K562 (cell line): ENCODE measurements at regions not wholly inside any gene's neighbourhood (a gene's known extent, or its start where the extent isn't known, plus 50 kb on each side); places are given as distances from the start of the nearest gene placed in this dataset.

ENCODE experiments used
- ATAC-seq: fragments of 200-7000 bp; cut with Tn5 transposase; 3 replicates; pipeline ENCODE4 v1.9.1; 2020; ENCODE audit warnings: moderate library complexity
- BruUV-seq: library from RNA; stranded (reverse); fragments of 400-500 nt; replicated peaks from 2 replicates; lab custom pipeline; 2021; lab: Mats Ljungman, UMichigan
- CTCF ChIA-PET: fragments of 300-600 bp; formaldehyde crosslinking; extraction: SDS; loops from one replicate; lab custom pipeline; 2021; ENCODE audit warnings: low intra/inter-chr PET ratio; lab: Yijun Ruan, JAX
- POLR2A ChIA-PET: fragments of 300-600, 350-650 bp; sonication (Branson Sonifier 250); formaldehyde crosslinking; extraction: SDS; loops from one replicate; lab custom pipeline; 2021; ENCODE audit warnings: antibody characterized with exemption, inconsistent platforms; lab: Yijun Ruan, JAX
- DNase-seq, 4 experiments: peaks; one replicate each; pipeline versions ENCODE4 v3.0.0 to v3.0.0-alpha.2; 2011 to 2018; ENCODE audit warnings: low spot score in 3 of 4, mixed read lengths in 3 of 4; ENCODE audit errors: extremely low read depth in 1 of 4
- FAIRE-seq: peaks from 2 replicates; lab custom pipeline; 2011; peaks lifted over from hg19 to GRCh38; lab: Jason Lieb, UNC
- H2AFZ ChIP-seq: 2 replicates; pipeline ENCODE4 v1.6.0; 2011; ENCODE audit warnings: low read depth, low read length, control low read depth, inconsistent platforms
- H3K27ac ChIP-seq: fragments of 200-600 bp; 3 replicates; pipeline ENCODE4 v1.8.0; 2011; ENCODE audit warnings: low read depth, mild to moderate bottlenecking, control low read depth, inconsistent platforms, low read length, moderate library complexity, mixed read lengths; ENCODE audit errors: extremely low read depth
- H3K27me3 ChIP-seq, 2 experiments: fragments of 300-600 bp in 1 of 2; 2 replicates in 1 of 2; 3 replicates in 1 of 2; pipeline versions ENCODE4 v1.6.0 to v1.8.0; 2011; ENCODE audit warnings: inconsistent platforms in 2 of 2, low read length in 2 of 2, mild to moderate bottlenecking in 1 of 2, mixed read lengths in 1 of 2, moderate library complexity in 1 of 2; ENCODE audit not compliant: control insufficient read depth in 2 of 2, insufficient read depth in 2 of 2
- H3K36me3 ChIP-seq: fragments of 300-600 bp; 3 replicates; pipeline ENCODE4 v1.8.0; 2011; ENCODE audit warnings: mild to moderate bottlenecking, low read length, inconsistent platforms; ENCODE audit not compliant: control insufficient read depth, insufficient read depth
- H3K4me1 ChIP-seq, 2 experiments: fragments of 200-600 bp in 1 of 2; replicated peaks in 1 of 2; 2 replicates in 1 of 2; 3 replicates in 1 of 2; pipeline versions ENCODE4 v1.5.1 to v1.8.0; 2011; ENCODE audit warnings: inconsistent platforms in 2 of 2, low read length in 2 of 2, mild to moderate bottlenecking in 1 of 2, mixed read lengths in 1 of 2, moderate library complexity in 1 of 2; ENCODE audit not compliant: control insufficient read depth in 2 of 2, insufficient read depth in 2 of 2
- H3K4me2 ChIP-seq: 2 replicates; pipeline ENCODE4 v1.6.1; 2011; ENCODE audit warnings: low read length, control low read depth, inconsistent platforms, mixed read lengths; ENCODE audit not compliant: insufficient read depth
- H3K4me3 ChIP-seq: fragments of 200-600 bp; sonication (generic), shearing (Covaris generic); 2 replicates; pipeline ENCODE4 v1.5.1; 2016; ENCODE audit warnings: control low read depth, inconsistent platforms
- H3K79me2 ChIP-seq: fragments of 200-600 bp; 3 replicates; pipeline ENCODE4 v1.8.0; 2011; ENCODE audit warnings: low read length, inconsistent platforms; ENCODE audit not compliant: control insufficient read depth, insufficient read depth
- H3K9ac ChIP-seq, 2 experiments: 2 replicates each; pipeline versions ENCODE4 v1.6.0 to v1.6.1; 2011; ENCODE audit warnings: low read depth in 2 of 2, low read length in 2 of 2, control low read depth in 1 of 2, inconsistent platforms in 1 of 2, mild to moderate bottlenecking in 1 of 2, mixed read lengths in 1 of 2; ENCODE audit not compliant: insufficient read depth in 1 of 2
- H3K9me1 ChIP-seq: one replicate; pipeline ENCODE4 v1.6.0; 2011; ENCODE audit warnings: inconsistent platforms, mild to moderate bottlenecking, low read length, moderate library complexity; ENCODE audit not compliant: control insufficient read depth, insufficient read depth
- H3K9me3 ChIP-seq: replicated peaks from 2 replicates; pipeline ENCODE4 v1.5.1; 2011; ENCODE audit warnings: low read depth, low read length, inconsistent platforms; ENCODE audit not compliant: control insufficient read depth, insufficient read depth
- H4K20me1 ChIP-seq: replicated peaks from 2 replicates; pipeline ENCODE4 v1.6.1; 2011; ENCODE audit warnings: low read length, inconsistent platforms, mixed read lengths; ENCODE audit not compliant: control insufficient read depth, insufficient read depth
- FOXJ3 ChIP-seq: sonication (generic); formaldehyde crosslinking; IDR thresholded peaks from 2 replicates; pipeline ENCODE4 v1.4.0; 2020; ENCODE audit warnings: mild to moderate bottlenecking, missing genetic modification reagents
- GATA2 ChIP-seq: sonication (generic); formaldehyde crosslinking; IDR thresholded peaks from 2 replicates; pipeline ENCODE4 v1.4.0; 2020; ENCODE audit warnings: mild to moderate bottlenecking, missing genetic modification reagents
- NONO ChIP-seq, 2 experiments: fragments of 200-400 bp in 1 of 2; fragments of 450-650 bp in 1 of 2; formaldehyde crosslinking in 1 of 2; IDR thresholded peaks; 2 replicates each; pipeline ENCODE4 v1.6.1; 2017; ENCODE audit warnings: low read depth in 2 of 2, mild to moderate bottlenecking in 2 of 2, moderate library complexity in 2 of 2, low read length in 1 of 2
- PHB ChIP-seq: fragments of 250-450 bp; sonication (Bioruptor Pico); IDR thresholded peaks from 2 replicates; pipeline ENCODE4 v1.5.0; 2021
- RBM22 ChIP-seq: fragments of 200-400 bp; formaldehyde crosslinking; IDR thresholded peaks from 2 replicates; pipeline ENCODE4 v1.6.1; 2018; ENCODE audit warnings: low read length, low read depth; ENCODE audit not compliant: poor library complexity, severe bottlenecking
- SMAD2 ChIP-seq: fragments of 150-350 bp; IDR thresholded peaks from 2 replicates; pipeline ENCODE4 v1.6.1; 2014; ENCODE audit warnings: low read depth, mild to moderate bottlenecking, low read length
- SMARCA4 ChIP-seq: fragments of 450-650 bp; IDR thresholded peaks from 2 replicates; pipeline ENCODE4 v1.6.1; 2016
- SMC3 ChIP-seq: conservative IDR thresholded peaks from 2 replicates; pipeline ENCODE4 v1.6.1; 2011; ENCODE audit warnings: low read depth, low read length, improper control_type of control experiment; ENCODE audit not compliant: insufficient read depth
- TGIF2 ChIP-seq: sonication (generic); formaldehyde crosslinking; IDR thresholded peaks from 2 replicates; pipeline ENCODE4 v1.8.1; 2022; ENCODE audit warnings: mild to moderate bottlenecking, missing genetic modification reagents, moderate library complexity
- ZNF165 ChIP-seq: fragments of 250-450 bp; sonication (Bioruptor Pico); IDR thresholded peaks from 2 replicates; pipeline ENCODE4 v1.4.0; 2020; ENCODE audit warnings: borderline replicate concordance
- ZNF282 ChIP-seq: sonication (generic); formaldehyde crosslinking; IDR thresholded peaks from 2 replicates; pipeline ENCODE4 v1.8.1; 2023; ENCODE audit warnings: missing genetic modification reagents
- ZNF395 ChIP-seq: fragments of 200-800 bp; sonication (Bioruptor generic); IDR thresholded peaks from 2 replicates; pipeline ENCODE4 v1.6.1; 2017; ENCODE audit warnings: missing genetic modification characterization, missing compliant biosample characterization
- WGBS: fragments of 100-300 bp; shearing (Covaris generic); methylation state at CpG from one replicate; pipeline ENCODE4 v1.1.6; 2016; ENCODE audit warnings: low coverage, mixed read lengths; ENCODE audit not compliant: insufficient coverage; ENCODE audit errors: missing lambda C conversion rate; 5-methylcytosine and 5-hydroxymethylcytosine counted together
- in situ Hi-C: fragments of 300-500 bp; cut with MboI; formaldehyde crosslinking; loops from 4 replicates; pipeline ENCODE4 v1.15.0; 2018; ENCODE audit warnings: inconsistent platforms, mixed read lengths
- intact Hi-C: fragments of 100-400 bp; cut with micrococcal nuclease; formaldehyde crosslinking; loops from 2 replicates; pipeline ENCODE4 v1.14.2; 2022
- TF ChIP-seq, protein P1 (sequence below): fragments of 150-350 bp; conservative IDR thresholded peaks from 2 replicates; pipeline ENCODE4 v1.6.1; 2014; ENCODE audit warnings: low read length
- TF ChIP-seq, protein P2 (sequence below): fragments of 250-450 bp; sonication (Bioruptor Pico); IDR thresholded peaks from 2 replicates; pipeline ENCODE4 v1.8.0; 2022; ENCODE audit warnings: moderate library complexity, mild to moderate bottlenecking, inconsistent platforms
- TF ChIP-seq, protein P3 (sequence below): fragments of 250-450 bp; sonication (Bioruptor Pico); IDR thresholded peaks from 2 replicates; pipeline ENCODE4 v1.5.0; 2021; ENCODE audit warnings: mild to moderate bottlenecking, borderline replicate concordance

DNA sequence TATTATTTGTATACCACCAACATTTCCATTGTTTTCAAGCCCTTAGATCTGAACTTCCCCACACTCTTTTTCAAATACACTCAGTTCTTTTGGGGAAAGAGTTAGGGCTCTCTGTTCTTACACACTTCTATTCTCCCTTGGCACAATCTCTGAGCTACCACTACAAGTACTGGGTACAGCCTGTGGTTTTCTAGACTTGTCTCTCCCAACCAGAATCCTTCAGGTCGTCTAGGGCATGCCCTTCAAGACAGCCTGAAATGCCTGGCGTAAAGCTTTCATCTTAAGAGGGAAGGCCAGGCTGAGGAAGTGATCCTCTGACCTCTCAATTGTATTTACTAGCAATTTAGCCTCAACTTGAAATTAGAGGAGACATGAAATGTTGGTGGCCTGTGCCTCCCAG, 1442.0 kb downstream of the AACS start (continued):
- TF ChIP-seq PHB (CRISPR knock-in tag) (no peak), SMARCA4 (no peak), ZNF165 (no peak)
- TF ChIP-seq, protein P1, sequence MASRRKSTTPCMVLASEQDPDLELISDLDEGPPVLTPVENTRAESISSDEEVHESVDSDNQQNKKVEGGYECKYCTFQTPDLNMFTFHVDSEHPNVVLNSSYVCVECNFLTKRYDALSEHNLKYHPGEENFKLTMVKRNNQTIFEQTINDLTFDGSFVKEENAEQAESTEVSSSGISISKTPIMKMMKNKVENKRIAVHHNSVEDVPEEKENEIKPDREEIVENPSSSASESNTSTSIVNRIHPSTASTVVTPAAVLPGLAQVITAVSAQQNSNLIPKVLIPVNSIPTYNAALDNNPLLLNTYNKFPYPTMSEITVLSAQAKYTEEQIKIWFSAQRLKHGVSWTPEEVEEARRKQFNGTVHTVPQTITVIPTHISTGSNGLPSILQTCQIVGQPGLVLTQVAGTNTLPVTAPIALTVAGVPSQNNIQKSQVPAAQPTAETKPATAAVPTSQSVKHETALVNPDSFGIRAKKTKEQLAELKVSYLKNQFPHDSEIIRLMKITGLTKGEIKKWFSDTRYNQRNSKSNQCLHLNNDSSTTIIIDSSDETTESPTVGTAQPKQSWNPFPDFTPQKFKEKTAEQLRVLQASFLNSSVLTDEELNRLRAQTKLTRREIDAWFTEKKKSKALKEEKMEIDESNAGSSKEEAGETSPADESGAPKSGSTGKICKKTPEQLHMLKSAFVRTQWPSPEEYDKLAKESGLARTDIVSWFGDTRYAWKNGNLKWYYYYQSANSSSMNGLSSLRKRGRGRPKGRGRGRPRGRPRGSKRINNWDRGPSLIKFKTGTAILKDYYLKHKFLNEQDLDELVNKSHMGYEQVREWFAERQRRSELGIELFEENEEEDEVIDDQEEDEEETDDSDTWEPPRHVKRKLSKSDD, result no peak

- ChIA-PET POLR2A (no interaction called here), CTCF (no interaction called here)
- TF ChIP-seq RBM22, result no peak
- TF ChIP-seq TGIF2, result no peak
- TF ChIP-seq GATA2, result no peak
- TF ChIP-seq SMAD2, result no peak
- TF ChIP-seq, protein P2, sequence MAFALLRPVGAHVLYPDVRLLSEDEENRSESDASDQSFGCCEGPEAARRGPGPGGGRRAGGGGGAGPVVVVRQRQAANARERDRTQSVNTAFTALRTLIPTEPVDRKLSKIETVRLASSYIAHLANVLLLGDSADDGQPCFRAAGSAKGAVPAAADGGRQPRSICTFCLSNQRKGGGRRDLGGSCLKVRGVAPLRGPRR (CRISPR knock-in tag), result no peak
- TF ChIP-seq, protein P3, sequence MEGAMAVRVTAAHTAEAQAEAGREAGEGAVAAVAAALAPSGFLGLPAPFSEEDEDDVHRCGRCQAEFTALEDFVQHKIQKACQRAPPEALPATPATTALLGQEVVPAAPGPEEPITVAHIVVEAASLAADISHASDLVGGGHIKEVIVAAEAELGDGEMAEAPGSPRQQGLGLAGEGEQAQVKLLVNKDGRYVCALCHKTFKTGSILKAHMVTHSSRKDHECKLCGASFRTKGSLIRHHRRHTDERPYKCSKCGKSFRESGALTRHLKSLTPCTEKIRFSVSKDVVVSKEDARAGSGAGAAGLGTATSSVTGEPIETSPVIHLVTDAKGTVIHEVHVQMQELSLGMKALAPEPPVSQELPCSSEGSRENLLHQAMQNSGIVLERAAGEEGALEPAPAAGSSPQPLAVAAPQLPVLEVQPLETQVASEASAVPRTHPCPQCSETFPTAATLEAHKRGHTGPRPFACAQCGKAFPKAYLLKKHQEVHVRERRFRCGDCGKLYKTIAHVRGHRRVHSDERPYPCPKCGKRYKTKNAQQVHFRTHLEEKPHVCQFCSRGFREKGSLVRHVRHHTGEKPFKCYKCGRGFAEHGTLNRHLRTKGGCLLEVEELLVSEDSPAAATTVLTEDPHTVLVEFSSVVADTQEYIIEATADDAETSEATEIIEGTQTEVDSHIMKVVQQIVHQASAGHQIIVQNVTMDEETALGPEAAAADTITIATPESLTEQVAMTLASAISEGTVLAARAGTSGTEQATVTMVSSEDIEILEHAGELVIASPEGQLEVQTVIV (CRISPR knock-in tag), result no peak
- TF ChIP-seq FOXJ3 (CRISPR knock-in tag), result no peak
- no peak for TF ChIP-seq SMC3
- no peak for TF ChIP-seq NONO (IDR thresholded peaks at IDR 0.05; ENCODE audit: low read depth in 2 of 2, low read length in 1 of 2)
- TF ChIP-seq ZNF395 (CRISPR knock-in tag), result no peak
- TF ChIP-seq ZNF165, result no peak
- TF ChIP-seq ZNF282 (CRISPR knock-in tag), result no peak
Observed at GRCh38 chr12:126509572-126509971, 1444.3 kb downstream of the AACS start.

More at GRCh38 chr12:126509572-126509971, 1444.3 kb downstream of the AACS start:
- no peaks in the 10 kb centered on the region for H3K9me1 ChIP-seq
- no peaks in the 10 kb centered on the region for H4K20me1 ChIP-seq
- H3K9me3 ChIP-seq, result no peaks in the 10 kb centered on the region
- no peak overlapping the region for H3K27ac ChIP-seq
- no peak overlapping the region for H3K4me2 ChIP-seq
- FAIRE-seq (no peak), DNase-seq (no peak), ATAC-seq (no peak)
- H3K4me1 ChIP-seq, result no peaks in the 10 kb centered on the region
- 2% methylated on average over 4 of the region's 4 CpGs for WGBS
- no peaks in the 10 kb centered on the region for H3K36me3 ChIP-seq
- intact Hi-C loops (no loop called here), in situ Hi-C loops (no loop called here)
- no peaks in the 10 kb centered on the region for H3K79me2 ChIP-seq
- H3K4me3 ChIP-seq, result no peak overlapping the region
- H3K27me3 ChIP-seq, result no peaks in the 10 kb centered on the region
- no TSS peak for BruUV-seq
- no peak overlapping the region for H3K9ac ChIP-seq
- H2AFZ ChIP-seq, result no peak overlapping the region
